C4-2B (cell line): ENCODE measurements at regions not wholly inside any gene's neighbourhood (a gene's known extent, or its start where the extent isn't known, plus 50 kb on each side); places are given as distances from the start of the nearest gene placed in this dataset.
A peak's percentile ranks its signal among the peaks of the same experiment; 100 is the strongest.

ENCODE experiments used
- ZFX ChIP-seq: fragments of 450-650 bp; IDR thresholded peaks from 2 replicates; pipeline ENCODE4 v1.6.1; 2017
- TF ChIP-seq, protein P1 (sequence below): fragments of 450-650 bp; conservative IDR thresholded peaks from 2 replicates; pipeline ENCODE4 v1.5.1; 2017; ENCODE audit warnings: mild to moderate bottlenecking

DNA sequence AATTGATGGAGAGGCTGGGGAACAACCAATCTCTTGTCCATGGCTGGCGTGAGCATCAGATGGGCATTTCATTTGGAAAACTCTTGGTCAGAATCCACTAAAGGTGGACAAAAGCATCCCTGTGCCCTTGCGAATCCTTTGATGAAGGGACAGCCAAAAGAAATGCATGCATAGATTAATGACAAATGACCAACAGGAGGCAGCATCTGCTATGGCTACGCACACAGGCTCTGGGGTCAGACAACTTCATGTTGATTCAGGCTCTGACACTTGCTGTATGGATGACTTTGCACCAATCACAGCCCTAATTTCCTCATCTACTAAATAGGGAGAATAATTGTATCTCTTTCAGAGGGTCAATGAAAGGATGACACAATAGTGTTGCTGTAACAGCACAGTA lies 117.5 kb downstream of the ASCL4 start:
- TF ChIP-seq, protein P1, sequence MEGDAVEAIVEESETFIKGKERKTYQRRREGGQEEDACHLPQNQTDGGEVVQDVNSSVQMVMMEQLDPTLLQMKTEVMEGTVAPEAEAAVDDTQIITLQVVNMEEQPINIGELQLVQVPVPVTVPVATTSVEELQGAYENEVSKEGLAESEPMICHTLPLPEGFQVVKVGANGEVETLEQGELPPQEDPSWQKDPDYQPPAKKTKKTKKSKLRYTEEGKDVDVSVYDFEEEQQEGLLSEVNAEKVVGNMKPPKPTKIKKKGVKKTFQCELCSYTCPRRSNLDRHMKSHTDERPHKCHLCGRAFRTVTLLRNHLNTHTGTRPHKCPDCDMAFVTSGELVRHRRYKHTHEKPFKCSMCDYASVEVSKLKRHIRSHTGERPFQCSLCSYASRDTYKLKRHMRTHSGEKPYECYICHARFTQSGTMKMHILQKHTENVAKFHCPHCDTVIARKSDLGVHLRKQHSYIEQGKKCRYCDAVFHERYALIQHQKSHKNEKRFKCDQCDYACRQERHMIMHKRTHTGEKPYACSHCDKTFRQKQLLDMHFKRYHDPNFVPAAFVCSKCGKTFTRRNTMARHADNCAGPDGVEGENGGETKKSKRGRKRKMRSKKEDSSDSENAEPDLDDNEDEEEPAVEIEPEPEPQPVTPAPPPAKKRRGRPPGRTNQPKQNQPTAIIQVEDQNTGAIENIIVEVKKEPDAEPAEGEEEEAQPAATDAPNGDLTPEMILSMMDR = peak; percentile 65
- TF ChIP-seq ZFX = no peak
